ENCODE measurements at regions not wholly inside any gene's neighbourhood (a gene's known extent, or its start where the extent isn't known, plus 50 kb on each side); places are given as distances from the start of the nearest gene placed in this dataset.

DNA sequence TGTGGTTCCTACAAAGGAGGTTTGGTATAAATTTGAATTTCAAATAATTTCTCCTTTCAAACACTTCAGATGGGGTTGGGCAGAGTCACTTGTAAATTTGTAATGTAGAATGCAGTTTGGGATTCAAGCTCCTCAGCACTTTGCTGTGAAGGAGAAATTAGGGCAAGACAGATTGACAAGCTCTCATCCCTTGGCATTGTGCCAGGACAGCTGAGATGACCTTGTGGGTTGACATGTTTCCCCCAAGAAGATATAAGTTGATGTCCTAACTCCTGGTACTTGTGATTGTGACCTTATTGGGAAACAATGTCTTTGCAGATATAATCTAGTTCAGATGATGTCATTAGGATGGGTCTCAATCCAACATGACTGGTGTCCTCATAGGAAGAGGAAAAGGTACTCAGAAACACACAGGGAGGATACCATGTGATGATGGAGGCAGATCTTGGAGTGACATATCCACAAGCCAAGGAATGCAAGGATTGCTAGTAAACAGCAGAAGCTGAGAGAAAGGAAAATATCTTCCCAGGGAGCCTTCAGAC, 408.3 kb downstream of the MED10 start:
- Histone ChIP-seq H3K9me3 (ENCODE audit: control insufficient read depth in 2 of 3, insufficient read depth in 1 of 3, low read length in 3 of 3) (no peaks in the 10 kb centered on the region), H3K27ac (ENCODE audit: low read depth in 2 of 2, low read length in 2 of 2) (no peak overlapping the region), H3K9ac (ENCODE audit: low read length in 3 of 3) (no peak overlapping the region), H3K4me1 (ENCODE audit: control insufficient read depth in 2 of 3, insufficient read depth in 2 of 3, low read depth in 1 of 3, low read length in 3 of 3) (no peaks in the 10 kb centered on the region), H3K27me3 (ENCODE audit: control insufficient read depth, insufficient read depth, low read length) (no peaks in the 10 kb centered on the region), H3K36me3 (ENCODE audit: control insufficient read depth in 2 of 3, insufficient read depth in 3 of 3, low read length in 3 of 3) (no peaks in the 10 kb centered on the region), H3K4me3 (ENCODE audit: low read length in 3 of 3) (no peak overlapping the region)
- TF ChIP-seq CTCF (IDR thresholded peaks at IDR 0.05; ENCODE audit: borderline replicate concordance, extremely low read depth, insufficient read depth) = no peak
- intact Hi-C loops (cut with DNase I) = no loop called here
- FAIRE-seq = no peak
- no peak for DNase-seq

GRCh38 chr5:5968981-5969380, 409.4 kb downstream of the MED10 start:
- DNase-seq (no peak), FAIRE-seq (no peak)
- H3K4me1 ChIP-seq (ENCODE audit: control insufficient read depth in 2 of 3, insufficient read depth in 2 of 3, low read depth in 1 of 3, low read length in 3 of 3) = no peaks in the 10 kb centered on the region
- peaks cover 0 to 8% (median 2%) of the 10 kb centered on the region in 3 donors for H3K9me3 ChIP-seq (ENCODE audit: control insufficient read depth in 2 of 3, insufficient read depth in 1 of 3, low read length in 3 of 3)
- H3K27me3 ChIP-seq (ENCODE audit: control insufficient read depth, insufficient read depth, low read length) = no peaks in the 10 kb centered on the region
- H3K4me3 ChIP-seq (ENCODE audit: low read length in 3 of 3) = no peak overlapping the region
- no peak overlapping the region for H3K27ac ChIP-seq (ENCODE audit: low read depth in 2 of 2, low read length in 2 of 2)
- no peak for TF ChIP-seq CTCF (IDR thresholded peaks at IDR 0.05; ENCODE audit: borderline replicate concordance, extremely low read depth, insufficient read depth)
- no peak overlapping the region for H3K9ac ChIP-seq (ENCODE audit: low read length in 3 of 3)
- no peaks in the 10 kb centered on the region for H3K36me3 ChIP-seq (ENCODE audit: control insufficient read depth in 2 of 3, insufficient read depth in 3 of 3, low read length in 3 of 3)
- intact Hi-C loops (cut with DNase I) = no loop called here

DNA sequence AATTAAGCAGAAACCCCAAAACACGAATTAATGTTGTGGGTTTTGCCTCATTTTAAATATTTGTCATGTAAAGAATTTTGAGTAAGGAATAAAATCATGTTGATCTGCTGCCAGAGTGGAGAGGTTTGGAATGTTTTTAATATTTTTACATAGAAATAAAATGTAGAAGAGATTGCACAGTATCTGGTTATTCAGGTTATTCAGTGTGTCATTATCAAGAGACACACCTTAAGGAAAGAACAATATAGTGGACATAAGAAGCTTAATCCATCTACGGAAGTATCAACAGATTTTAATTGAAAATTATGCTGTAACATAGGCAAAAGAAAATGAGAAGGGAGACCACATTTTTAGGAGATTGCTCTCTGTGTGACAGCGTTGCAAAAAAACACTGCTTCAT, 410.4 kb downstream of the MED10 start:
- intact Hi-C loops (cut with DNase I) = no loop called here
- Histone ChIP-seq H3K4me3 (ENCODE audit: low read length in 3 of 3) (no peak overlapping the region), H3K9me3 (ENCODE audit: control insufficient read depth in 2 of 3, insufficient read depth in 1 of 3, low read length in 3 of 3) (peaks cover 0 to 9% (median 2%) of the 10 kb centered on the region in 3 donors), H3K27me3 (ENCODE audit: control insufficient read depth, insufficient read depth, low read length) (no peaks in the 10 kb centered on the region), H3K27ac (ENCODE audit: low read depth in 2 of 2, low read length in 2 of 2) (no peak overlapping the region), H3K9ac (ENCODE audit: low read length in 3 of 3) (no peak overlapping the region), H3K36me3 (ENCODE audit: control insufficient read depth in 2 of 3, insufficient read depth in 3 of 3, low read length in 3 of 3) (no peaks in the 10 kb centered on the region), H3K4me1 (ENCODE audit: control insufficient read depth in 2 of 3, insufficient read depth in 2 of 3, low read depth in 1 of 3, low read length in 3 of 3) (no peaks in the 10 kb centered on the region)
- DNase-seq (no peak), FAIRE-seq (no peak)
- no peak for TF ChIP-seq CTCF (IDR thresholded peaks at IDR 0.05; ENCODE audit: borderline replicate concordance, extremely low read depth, insufficient read depth)

DNA sequence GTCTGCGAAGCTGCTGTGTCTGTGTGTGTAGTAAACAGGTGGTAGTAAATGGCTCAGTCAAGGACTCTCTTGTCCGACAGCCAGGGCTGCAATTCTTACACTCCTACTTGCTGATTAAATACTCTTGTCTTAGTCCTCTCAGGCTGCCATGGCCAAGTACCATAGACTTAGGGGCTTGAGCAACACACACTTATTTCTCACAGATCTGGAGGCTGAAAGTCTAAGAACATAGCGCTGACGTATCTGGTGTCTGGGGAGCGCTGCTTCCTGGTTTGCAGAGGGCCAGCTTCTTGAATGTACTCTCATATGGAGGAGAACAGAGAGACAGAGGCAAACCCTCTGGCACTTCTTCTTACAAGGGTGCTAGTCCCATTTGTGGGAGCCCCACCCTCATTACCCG, 411.0 kb downstream of the MED10 start:
- FAIRE-seq = no peak
- intact Hi-C loops (cut with DNase I) = no loop called here
- Histone ChIP-seq H3K9me3 (ENCODE audit: control insufficient read depth in 2 of 3, insufficient read depth in 1 of 3, low read length in 3 of 3) (peaks cover 0 to 9% (median 2%) of the 10 kb centered on the region in 3 donors), H3K27me3 (ENCODE audit: control insufficient read depth, insufficient read depth, low read length) (no peaks in the 10 kb centered on the region), H3K4me1 (ENCODE audit: control insufficient read depth in 2 of 3, insufficient read depth in 2 of 3, low read depth in 1 of 3, low read length in 3 of 3) (no peaks in the 10 kb centered on the region), H3K9ac (ENCODE audit: low read length in 3 of 3) (no peak overlapping the region), H3K4me3 (ENCODE audit: low read length in 3 of 3) (no peak overlapping the region), H3K36me3 (ENCODE audit: control insufficient read depth in 2 of 3, insufficient read depth in 3 of 3, low read length in 3 of 3) (no peaks in the 10 kb centered on the region), H3K27ac (ENCODE audit: low read depth in 2 of 2, low read length in 2 of 2) (no peak overlapping the region)
- DNase-seq = no peak
- TF ChIP-seq CTCF (IDR thresholded peaks at IDR 0.05; ENCODE audit: borderline replicate concordance, extremely low read depth, insufficient read depth) = no peak
